ENCODE measurements at regions not wholly inside any gene's neighbourhood (a gene's known extent, or its start where the extent isn't known, plus 50 kb on each side); places are given as distances from the start of the nearest gene placed in this dataset.

DNA sequence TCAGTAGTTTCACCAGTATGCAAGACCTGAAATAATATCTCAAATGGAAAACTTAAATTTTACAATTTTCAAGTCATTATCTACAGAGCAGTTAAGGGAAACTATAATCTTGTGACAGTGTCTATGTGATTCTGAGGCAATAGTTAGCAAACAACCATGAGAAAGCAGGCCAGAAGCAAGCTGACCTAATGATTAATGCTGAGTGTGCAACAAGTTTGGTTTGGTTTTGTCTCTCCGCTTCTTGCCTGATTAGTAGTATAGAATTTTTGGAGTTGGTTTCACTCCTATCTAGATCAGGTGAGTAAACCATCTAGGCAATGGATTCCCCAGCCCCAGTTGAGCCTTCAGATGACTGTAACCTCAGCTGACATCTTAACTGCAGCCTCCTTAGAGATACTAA is 212.9 kb upstream of the NAV3 start:
- TF ChIP-seq TAF1 (IDR thresholded peaks at IDR 0.05; ENCODE audit: borderline replicate concordance, low read depth, low read length) (no peak), POLR2A (IDR thresholded peaks at IDR 0.05; ENCODE audit: low read depth, low read length) (no peak)

All from GM12892 (cell line).